GM23338 (cell line): ENCODE measurements at regions not wholly inside any gene's neighbourhood (a gene's known extent, or its start where the extent isn't known, plus 50 kb on each side); places are given as distances from the start of the nearest gene placed in this dataset.

Experiments used
- ATAC-seq: fragments of 200-7000 bp; cut with Tn5 transposase; 3 replicates; pipeline ENCODE4 v1.9.1; 2020
- DNase-seq: peaks from one replicate; pipeline ENCODE4 v3.0.0-alpha.2; 2015; ENCODE audit warnings: low spot score
- H2AFZ ChIP-seq: fragments of 200-600 bp; sonication (generic); 2 replicates; pipeline ENCODE4 v1.8.0; 2016; ENCODE audit warnings: antibody characterized with exemption, mild to moderate bottlenecking, moderate library complexity
- H3F3A ChIP-seq: fragments of 200-600 bp; sonication (generic); replicated peaks from 2 replicates; pipeline ENCODE4 v1.8.0; 2017; ENCODE audit warnings: antibody characterized with exemption, mixed run types, low read depth
- H3K27ac ChIP-seq: fragments of 200-600 bp; sonication (generic); 2 replicates; pipeline ENCODE4 v1.6.1; 2016; ENCODE audit warnings: low read depth
- H3K27me3 ChIP-seq: fragments of 200-600 bp; sonication (generic); 2 replicates; pipeline ENCODE4 v1.8.0; 2016; ENCODE audit warnings: mild to moderate bottlenecking, mixed run types, moderate library complexity; ENCODE audit not compliant: insufficient read depth
- H3K36me3 ChIP-seq: fragments of 200-600 bp; sonication (generic); 2 replicates; pipeline ENCODE4 v1.8.0; 2016; ENCODE audit warnings: mild to moderate bottlenecking; ENCODE audit not compliant: insufficient read depth
- H3K4me1 ChIP-seq: fragments of 200-600 bp; sonication (generic); 2 replicates; pipeline ENCODE4 v1.8.0; 2016; ENCODE audit warnings: mild to moderate bottlenecking, moderate library complexity; ENCODE audit not compliant: insufficient read depth
- H3K4me2 ChIP-seq: fragments of 200-600 bp; sonication (generic); 2 replicates; pipeline ENCODE4 v1.7.1; 2017; ENCODE audit warnings: mixed run types
- H3K4me3 ChIP-seq: fragments of 200-600 bp; sonication (generic); 2 replicates; pipeline ENCODE4 v1.6.1; 2016; ENCODE audit warnings: mixed run types
- H3K79me2 ChIP-seq: fragments of 200-600 bp; sonication (generic); replicated peaks from 2 replicates; pipeline ENCODE4 v1.8.0; 2017; ENCODE audit warnings: mild to moderate bottlenecking; ENCODE audit not compliant: insufficient read depth
- H3K9me2 ChIP-seq: fragments of 200-600 bp; sonication (generic); 2 replicates; pipeline ENCODE4 v1.8.0; 2017; ENCODE audit not compliant: insufficient read depth
- H4K20me1 ChIP-seq: fragments of 200-600 bp; sonication (generic); replicated peaks from 2 replicates; pipeline ENCODE4 v1.8.0; 2017; ENCODE audit warnings: mild to moderate bottlenecking; ENCODE audit not compliant: insufficient read depth
- H3K27ac Mint-ChIP-seq: 2 replicates; pipeline ENCODE4 v1.8.0; 2020; ENCODE audit warnings: inconsistent platforms, mild to moderate bottlenecking, moderate library complexity, mixed read lengths
- H3K27me3 Mint-ChIP-seq: 3 replicates; pipeline ENCODE4 v1.8.0; 2022; ENCODE audit warnings: low read depth, mild to moderate bottlenecking, moderate library complexity, mixed read lengths, inconsistent platforms; ENCODE audit not compliant: insufficient read depth, poor library complexity
- H3K36me3 Mint-ChIP-seq: 3 replicates; pipeline ENCODE4 v1.8.0; 2021; ENCODE audit warnings: low read depth, mild to moderate bottlenecking, inconsistent platforms, moderate library complexity, mixed read lengths
- H3K4me1 Mint-ChIP-seq: 3 replicates; pipeline ENCODE4 v1.8.0; 2020; ENCODE audit warnings: mild to moderate bottlenecking, inconsistent platforms, mixed read lengths
- H3K4me3 Mint-ChIP-seq: 3 replicates; pipeline ENCODE4 v1.8.0; 2021; ENCODE audit warnings: moderate library complexity, mild to moderate bottlenecking, inconsistent platforms, mixed read lengths
- H3K9me3 Mint-ChIP-seq: 3 replicates; pipeline ENCODE4 v1.8.0; 2020; ENCODE audit warnings: moderate library complexity, mild to moderate bottlenecking, inconsistent platforms, mixed read lengths
- CREB1 ChIP-seq: fragments of 250-450 bp; sonication (Bioruptor Pico); IDR thresholded peaks from 2 replicates; pipeline ENCODE4 v1.5.0; 2020; ENCODE audit warnings: low read depth, mild to moderate bottlenecking, moderate library complexity
- CTCF ChIP-seq, 2 experiments: fragments of 200-600 bp in 1 of 2; sonication (generic) in 1 of 2; conservative IDR thresholded peaks; 2 replicates each; pipeline versions ENCODE4 v1.5.1 to v1.6.1; 2016 to 2017; ENCODE audit warnings: antibody characterized with exemption in 2 of 2, low read depth in 2 of 2, mild to moderate bottlenecking in 2 of 2, moderate library complexity in 1 of 2
- ETS1 ChIP-seq: IDR thresholded peaks from 2 replicates; pipeline ENCODE4 v1.6.1; 2016; ENCODE audit warnings: antibody characterized with exemption
- EZH2 ChIP-seq: fragments of 200-600 bp; sonication (generic); IDR thresholded peaks from one replicate; pipeline ENCODE4 v1.8.0; 2017; ENCODE audit warnings: antibody characterized with exemption, mild to moderate bottlenecking, low read depth; ENCODE audit not compliant: unreplicated experiment
- EZH2phosphoT487 ChIP-seq: fragments of 200-600 bp; sonication (generic); IDR thresholded peaks from one replicate; pipeline ENCODE4 v1.8.1; 2018; ENCODE audit warnings: antibody characterized with exemption; ENCODE audit not compliant: unreplicated experiment
- JUNB ChIP-seq: IDR thresholded peaks from one replicate; pipeline ENCODE4 v1.6.1; 2016; ENCODE audit warnings: antibody characterized with exemption; ENCODE audit not compliant: unreplicated experiment
- NANOG ChIP-seq: IDR thresholded peaks from 2 replicates; pipeline ENCODE4 v1.6.1; 2016; ENCODE audit warnings: antibody characterized with exemption, borderline replicate concordance
- POLR2AphosphoS5 ChIP-seq: IDR thresholded peaks from 2 replicates; pipeline ENCODE4 v1.6.1; 2016; ENCODE audit warnings: antibody characterized with exemption, low read depth
- REST ChIP-seq: IDR thresholded peaks from one replicate; pipeline ENCODE4 v1.6.1; 2018; ENCODE audit warnings: antibody characterized with exemption; ENCODE audit not compliant: unreplicated experiment
- STAT1 ChIP-seq: IDR thresholded peaks from one replicate; pipeline ENCODE4 v1.6.1; 2016; ENCODE audit warnings: antibody characterized with exemption; ENCODE audit not compliant: unreplicated experiment
- ZNF114 ChIP-seq: fragments of 250-450 bp; sonication (Bioruptor Pico); IDR thresholded peaks from 2 replicates; pipeline ENCODE4 v1.5.0; 2020; ENCODE audit warnings: mild to moderate bottlenecking, moderate library complexity
- ZNF462 ChIP-seq: fragments of 250-450 bp; sonication (Bioruptor Pico); IDR thresholded peaks from 2 replicates; pipeline ENCODE4 v1.5.0; 2020; ENCODE audit warnings: mild to moderate bottlenecking, moderate library complexity

- TF ChIP-seq ZNF462 (CRISPR knock-in tag): no peak
- TF ChIP-seq JUNB: no peak
- no peak for TF ChIP-seq CREB1
- no peak for TF ChIP-seq EZH2phosphoT487
- TF ChIP-seq NANOG: no peak
- TF ChIP-seq ZNF114 (CRISPR knock-in tag): no peak
- no peak for TF ChIP-seq STAT1
Observed at GRCh38 chr2:142586693-142587580, 290.5 kb upstream of the KYNU start (continued).

- H3K4me3 Mint-ChIP-seq: no peak overlapping the region
- DNase-seq: no peak
- H3K27ac Mint-ChIP-seq: no peak overlapping the region
- H3K27me3 Mint-ChIP-seq: peaks cover 3% of the 10 kb centered on the region
- Histone ChIP-seq H3K4me1 (no peaks in the 10 kb centered on the region), H4K20me1 (no peaks in the 10 kb centered on the region), H3K4me2 (no peak overlapping the region), H3K4me3 (no peak overlapping the region), H3K9me2 (no peaks in the 10 kb centered on the region), H2AFZ (no peak overlapping the region), H3K27me3 (no peaks in the 10 kb centered on the region), H3K36me3 (no peaks in the 10 kb centered on the region), H3K79me2 (no peaks in the 10 kb centered on the region), H3F3A (no peaks in the 10 kb centered on the region), H3K27ac (no peak overlapping the region)
- no peaks in the 10 kb centered on the region for H3K9me3 Mint-ChIP-seq
- no peaks in the 10 kb centered on the region for H3K36me3 Mint-ChIP-seq
- ATAC-seq: no peak
- no peaks in the 10 kb centered on the region for H3K4me1 Mint-ChIP-seq
- TF ChIP-seq POLR2AphosphoS5 (no peak), STAT1 (no peak), ETS1 (no peak), JUNB (no peak), REST (no peak), CTCF (conservative IDR thresholded peaks at IDR 0.05; ENCODE audit: low read depth in 2 of 2) (no peak), EZH2 (no peak), EZH2phosphoT487 (no peak), CREB1 (no peak)
Observed at GRCh38 chr2:142585785-142586184, 291.7 kb upstream of the KYNU start.
